22Rv1 (cell line): ENCODE measurements at regions not wholly inside any gene's neighbourhood (a gene's known extent, or its start where the extent isn't known, plus 50 kb on each side); places are given as distances from the start of the nearest gene placed in this dataset.

Source experiments
- ZFX ChIP-seq: fragments of 450-650 bp; IDR thresholded peaks from 2 replicates; pipeline ENCODE4 v1.6.1; 2017; ENCODE audit warnings: antibody characterized with exemption, borderline replicate concordance
- TF ChIP-seq, protein P1 (sequence below): fragments of 450-650 bp; IDR thresholded peaks from 2 replicates; pipeline ENCODE4 v1.5.1; 2017; ENCODE audit warnings: mild to moderate bottlenecking

DNA sequence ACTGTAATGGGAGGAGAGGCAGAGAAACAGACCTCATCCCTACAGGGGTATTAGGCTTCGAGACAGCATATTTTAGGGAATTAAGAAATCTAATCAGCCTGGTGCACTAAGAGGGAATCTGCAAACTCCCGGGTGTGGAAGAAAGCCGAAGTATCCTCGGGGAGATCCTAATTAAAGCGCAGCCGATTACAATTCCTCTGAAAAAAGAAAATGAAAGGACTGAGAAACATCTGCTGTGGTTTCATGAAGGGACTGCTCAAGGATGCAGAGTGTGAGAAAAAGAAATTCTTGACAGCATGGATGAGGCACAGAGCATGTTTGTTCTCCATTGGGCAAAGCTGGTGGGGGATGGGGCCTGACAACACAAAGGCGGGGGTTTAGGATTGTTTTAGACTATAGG, 290.0 kb upstream of the LARGE1 start:
- TF ChIP-seq, protein P1, sequence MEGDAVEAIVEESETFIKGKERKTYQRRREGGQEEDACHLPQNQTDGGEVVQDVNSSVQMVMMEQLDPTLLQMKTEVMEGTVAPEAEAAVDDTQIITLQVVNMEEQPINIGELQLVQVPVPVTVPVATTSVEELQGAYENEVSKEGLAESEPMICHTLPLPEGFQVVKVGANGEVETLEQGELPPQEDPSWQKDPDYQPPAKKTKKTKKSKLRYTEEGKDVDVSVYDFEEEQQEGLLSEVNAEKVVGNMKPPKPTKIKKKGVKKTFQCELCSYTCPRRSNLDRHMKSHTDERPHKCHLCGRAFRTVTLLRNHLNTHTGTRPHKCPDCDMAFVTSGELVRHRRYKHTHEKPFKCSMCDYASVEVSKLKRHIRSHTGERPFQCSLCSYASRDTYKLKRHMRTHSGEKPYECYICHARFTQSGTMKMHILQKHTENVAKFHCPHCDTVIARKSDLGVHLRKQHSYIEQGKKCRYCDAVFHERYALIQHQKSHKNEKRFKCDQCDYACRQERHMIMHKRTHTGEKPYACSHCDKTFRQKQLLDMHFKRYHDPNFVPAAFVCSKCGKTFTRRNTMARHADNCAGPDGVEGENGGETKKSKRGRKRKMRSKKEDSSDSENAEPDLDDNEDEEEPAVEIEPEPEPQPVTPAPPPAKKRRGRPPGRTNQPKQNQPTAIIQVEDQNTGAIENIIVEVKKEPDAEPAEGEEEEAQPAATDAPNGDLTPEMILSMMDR, result no peak
- no peak for TF ChIP-seq ZFX
